Fibroblast of mammary gland (primary cell): ENCODE measurements at regions not wholly inside any gene's neighbourhood (a gene's known extent, or its start where the extent isn't known, plus 50 kb on each side); places are given as distances from the start of the nearest gene placed in this dataset.
A peak's percentile ranks its signal among the peaks of the same experiment; 100 is the strongest.

ENCODE experiments used
- DNase-seq: peaks from one replicate; pipeline ENCODE4 v3.0.0-alpha.2; 2010; ENCODE audit warnings: low read depth
- H3K4me3 ChIP-seq: 2 replicates; pipeline ENCODE4 v1.5.1; 2011; ENCODE audit warnings: low read depth, mild to moderate bottlenecking, low read length, moderate library complexity; ENCODE audit not compliant: control insufficient read depth
- CTCF ChIP-seq: conservative IDR thresholded peaks from 2 replicates; pipeline ENCODE4 v1.5.1; 2011; ENCODE audit warnings: low read depth, low read length, inconsistent platforms; ENCODE audit not compliant: control insufficient read depth, insufficient read depth

GRCh38 chr4:147078362-147078761, 132.7 kb upstream of the TTC29 start:
- DNase-seq, result peak; percentile 24
- no peak for TF ChIP-seq CTCF
- H3K4me3 ChIP-seq, result no peak overlapping the region

GRCh38 chr4:147078875-147079658, 133.4 kb upstream of the TTC29 start:
- H3K4me3 ChIP-seq, result no peak overlapping the region
- TF ChIP-seq CTCF, result no peak
- no peak for DNase-seq

GRCh38 chr4:147084861-147085260, 139.2 kb upstream of the TTC29 start:
- DNase-seq, result no peak
- H3K4me3 ChIP-seq, result no peak overlapping the region
- no peak for TF ChIP-seq CTCF

- no peak for TF ChIP-seq CTCF
Measured at GRCh38 chr4:147085781-147086180, 140.1 kb upstream of the TTC29 start.

GRCh38 chr4:147088146-147088545, 142.5 kb upstream of the TTC29 start:
- H3K4me3 ChIP-seq, result no peak overlapping the region
- DNase-seq, result peak; percentile 25
- no peak for TF ChIP-seq CTCF

More at GRCh38 chr4:147085781-147086180, 140.1 kb upstream of the TTC29 start:
- DNase-seq, result no peak
- H3K4me3 ChIP-seq, result no peak overlapping the region

GRCh38 chr4:147090486-147090885, 144.8 kb upstream of the TTC29 start:
- DNase-seq, result no peak
- no peak overlapping the region for H3K4me3 ChIP-seq
- TF ChIP-seq CTCF, result no peak

- DNase-seq, result no peak
- H3K4me3 ChIP-seq, result no peak overlapping the region
- no peak for TF ChIP-seq CTCF
Measured at GRCh38 chr4:147093206-147093605, 147.5 kb upstream of the TTC29 start.
